Chondrocyte (in vitro differentiated cells): ENCODE measurements at regions not wholly inside any gene's neighbourhood (a gene's known extent, or its start where the extent isn't known, plus 50 kb on each side); places are given as distances from the start of the nearest gene placed in this dataset.

Experiments
- DNase-seq: peaks from one replicate; pipeline ENCODE4 v3.0.0; 2021; ENCODE audit warnings: mixed read lengths, low spot score
- H3K27ac Mint-ChIP-seq: one replicate; pipeline ENCODE4 v1.8.0; 2021; ENCODE audit warnings: mild to moderate bottlenecking, moderate library complexity, mixed read lengths; ENCODE audit not compliant: unreplicated experiment
- H3K27me3 Mint-ChIP-seq: 2 replicates; pipeline ENCODE4 v1.8.0; 2021; ENCODE audit warnings: low read depth, mixed read lengths
- H3K36me3 Mint-ChIP-seq: 2 replicates; pipeline ENCODE4 v1.8.0; 2021; ENCODE audit warnings: low read depth, mixed read lengths
- H3K4me1 Mint-ChIP-seq: 2 replicates; pipeline ENCODE4 v1.8.0; 2021; ENCODE audit warnings: low read depth, mild to moderate bottlenecking, mixed read lengths
- H3K4me3 Mint-ChIP-seq: one replicate; pipeline ENCODE4 v1.8.0; 2021; ENCODE audit warnings: mild to moderate bottlenecking, moderate library complexity, mixed read lengths; ENCODE audit not compliant: unreplicated experiment
- H3K9me3 Mint-ChIP-seq: 2 replicates; pipeline ENCODE4 v1.8.0; 2021; ENCODE audit warnings: low read depth, mixed read lengths
- CTCF ChIP-seq: fragments of 200-600 bp; sonication (generic); IDR thresholded peaks from 2 replicates; pipeline ENCODE4 v1.5.0; 2021; ENCODE audit warnings: antibody characterized with exemption, mild to moderate bottlenecking, moderate library complexity

GRCh38 chr2:183807870-183808269 lies 683.6 kb downstream of the NUP35 start:
- no peak for TF ChIP-seq CTCF
- no peak for DNase-seq
- Mint-ChIP-seq H3K4me3 (no peak overlapping the region), H3K27ac (no peak overlapping the region), H3K9me3 (peaks cover 3% of the 10 kb centered on the region), H3K36me3 (no peaks in the 10 kb centered on the region), H3K4me1 (no peaks in the 10 kb centered on the region), H3K27me3 (peaks cover 2% of the 10 kb centered on the region)

- no peaks in the 10 kb centered on the region for H3K9me3 Mint-ChIP-seq
- TF ChIP-seq CTCF, result no peak
- no peaks in the 10 kb centered on the region for H3K36me3 Mint-ChIP-seq
Measured at GRCh38 chr2:183809404-183809803, 685.2 kb downstream of the NUP35 start.

GRCh38 chr2:183811281-183811680 lies 687.0 kb downstream of the NUP35 start:
- no peak for TF ChIP-seq CTCF
- H3K27ac Mint-ChIP-seq, result no peak overlapping the region
- peaks cover 7% of the 10 kb centered on the region for H3K27me3 Mint-ChIP-seq
- H3K36me3 Mint-ChIP-seq, result no peaks in the 10 kb centered on the region
- no peaks in the 10 kb centered on the region for H3K9me3 Mint-ChIP-seq
- no peak overlapping the region for H3K4me3 Mint-ChIP-seq
- DNase-seq, result no peak
- H3K4me1 Mint-ChIP-seq, result no peaks in the 10 kb centered on the region

More at GRCh38 chr2:183809404-183809803, 685.2 kb downstream of the NUP35 start:
- H3K27me3 Mint-ChIP-seq, result peaks cover 2% of the 10 kb centered on the region
- H3K4me3 Mint-ChIP-seq, result no peak overlapping the region
- no peaks in the 10 kb centered on the region for H3K4me1 Mint-ChIP-seq
- H3K27ac Mint-ChIP-seq, result no peak overlapping the region
- DNase-seq, result no peak

GRCh38 chr2:183812091-183812490 lies 687.8 kb downstream of the NUP35 start:
- H3K36me3 Mint-ChIP-seq, result no peaks in the 10 kb centered on the region

GRCh38 chr2:183825710-183826109 lies 701.5 kb downstream of the NUP35 start:
- Mint-ChIP-seq H3K4me3 (no peak overlapping the region), H3K36me3 (no peaks in the 10 kb centered on the region), H3K27me3 (peaks cover 4% of the 10 kb centered on the region), H3K27ac (no peak overlapping the region), H3K9me3 (peaks cover 34% of the 10 kb centered on the region), H3K4me1 (no peaks in the 10 kb centered on the region)
- no peak for TF ChIP-seq CTCF
- no peak for DNase-seq

More at GRCh38 chr2:183812091-183812490, 687.8 kb downstream of the NUP35 start:
- Mint-ChIP-seq H3K4me1 (no peaks in the 10 kb centered on the region), H3K9me3 (no peaks in the 10 kb centered on the region), H3K4me3 (no peak overlapping the region), H3K27ac (no peak overlapping the region), H3K27me3 (peaks cover 7% of the 10 kb centered on the region)
- no peak for TF ChIP-seq CTCF
- DNase-seq, result no peak
